HCT116 (cell line): ENCODE measurements at regions not wholly inside any gene's neighbourhood (a gene's known extent, or its start where the extent isn't known, plus 50 kb on each side); places are given as distances from the start of the nearest gene placed in this dataset.

ENCODE experiments used
- ATAC-seq: fragments of 200-7000 bp; cut with Tn5 transposase; 2 replicates; pipeline ENCODE4 v1.9.1; 2020; ENCODE audit warnings: mild to moderate bottlenecking, moderate library complexity
- BruUV-seq: library from RNA; stranded (reverse); fragments of 400-500 nt; replicated peaks from 2 replicates; lab custom pipeline; 2021; lab: Mats Ljungman, UMichigan
- CTCF ChIA-PET: fragments of 300-600 bp; sonication (Branson Sonifier 250); formaldehyde crosslinking; loops from one replicate; lab custom pipeline; 2021; ENCODE audit warnings: antibody characterized with exemption; lab: Charles Lee
- POLR2A ChIA-PET: fragments of 300-600, 350-600 bp; sonication (Branson Sonifier 250); formaldehyde crosslinking; loops from one replicate; lab custom pipeline; 2021; ENCODE audit warnings: antibody characterized with exemption; lab: Charles Lee
- RAD21 ChIA-PET, 2 experiments: fragments of 300-600 bp; sonication (Branson Sonifier 250); formaldehyde crosslinking; loops; one replicate each; lab custom pipeline; 2023; ENCODE audit warnings: low total read pairs in 2 of 2; ENCODE audit not compliant: uncharacterized antibody in 2 of 2, unreplicated experiment in 2 of 2, low non-redundant PET in 1 of 2; lab: Charles Lee
- DNase-seq: peaks from one replicate; pipeline ENCODE4 v3.0.0-alpha.2; 2010; ENCODE audit warnings: low read depth, low spot score
- H2AFZ ChIP-seq: fragments of 200-600 bp; shearing (Covaris generic), sonication (generic); 2 replicates; pipeline ENCODE4 v1.6.1; 2017; ENCODE audit warnings: low read depth, mixed run types, mixed read lengths, antibody characterized with exemption, low read length; ENCODE audit not compliant: poor library complexity, severe bottlenecking
- H3K27ac ChIP-seq: 2 replicates; pipeline ENCODE4 v1.5.1; 2012; ENCODE audit warnings: low read depth, low read length
- H3K27me3 ChIP-seq: fragments of 200-600 bp; sonication (generic); 2 replicates; pipeline ENCODE4 v1.6.1; 2016; ENCODE audit warnings: mixed run types, low read length, mixed read lengths; ENCODE audit not compliant: insufficient read depth
- H3K36me3 ChIP-seq, 2 experiments: fragments of 200-500 bp in 1 of 2; fragments of 200-600 bp in 1 of 2; sonication (Bioruptor generic) in 1 of 2; sonication (generic) in 1 of 2; 2 replicates each; pipeline versions ENCODE4 v1.5.1 to v1.6.1; 2014 to 2016; ENCODE audit warnings: low read length in 2 of 2, inconsistent platforms in 1 of 2, mixed read lengths in 1 of 2, mixed run types in 1 of 2; ENCODE audit not compliant: insufficient read depth in 2 of 2, control insufficient read depth in 1 of 2
- H3K4me1 ChIP-seq, 2 experiments: fragments of 200-600 bp in 1 of 2; sonication (generic) in 1 of 2; 2 replicates each; pipeline versions ENCODE4 v1.5.1 to v1.6.1; 2012 to 2017; ENCODE audit warnings: low read length in 2 of 2, inconsistent platforms in 1 of 2, mild to moderate bottlenecking in 1 of 2, mixed read lengths in 1 of 2, mixed run types in 1 of 2, moderate library complexity in 1 of 2; ENCODE audit not compliant: insufficient read depth in 2 of 2, control insufficient read depth in 1 of 2
- H3K4me2 ChIP-seq: fragments of 200-600 bp; sonication (generic); 2 replicates; pipeline ENCODE4 v1.6.1; 2017; ENCODE audit warnings: mixed run types, low read length, mixed read lengths
- H3K4me3 ChIP-seq, 2 experiments: fragments of 200-600 bp in 1 of 2; sonication (generic) in 1 of 2; replicated peaks in 1 of 2; 2 replicates each; pipeline ENCODE4 v1.5.1; 2011 to 2016; ENCODE audit warnings: low read length in 2 of 2, control low read depth in 1 of 2, low read depth in 1 of 2, mild to moderate bottlenecking in 1 of 2, mixed read lengths in 1 of 2, mixed run types in 1 of 2
- H3K79me2 ChIP-seq: fragments of 200-600 bp; sonication (generic); 2 replicates; pipeline ENCODE4 v1.6.1; 2017; ENCODE audit warnings: mild to moderate bottlenecking, mixed run types, low read length, moderate library complexity, mixed read lengths; ENCODE audit not compliant: insufficient read depth
- H3K9ac ChIP-seq: fragments of 200-600 bp; sonication (generic); 2 replicates; pipeline ENCODE4 v1.6.1; 2016; ENCODE audit warnings: low read length, mixed read lengths
- H3K9me2 ChIP-seq: fragments of 200-600 bp; sonication (generic), shearing (Covaris generic); 2 replicates; pipeline ENCODE4 v1.6.1; 2017; ENCODE audit warnings: mixed run types, mild to moderate bottlenecking, moderate library complexity; ENCODE audit not compliant: insufficient read depth
- H3K9me3 ChIP-seq, 2 experiments: fragments of 200-500 bp in 1 of 2; fragments of 200-600 bp in 1 of 2; sonication (Bioruptor generic) in 1 of 2; sonication (generic) in 1 of 2; 2 replicates each; pipeline ENCODE4 v1.6.1; 2014 to 2017; ENCODE audit warnings: low read length in 2 of 2, mixed read lengths in 2 of 2, inconsistent platforms in 1 of 2, low read depth in 1 of 2, mild to moderate bottlenecking in 1 of 2, mixed run types in 1 of 2, moderate library complexity in 1 of 2; ENCODE audit not compliant: control insufficient read depth in 1 of 2, insufficient read depth in 1 of 2
- H4K20me1 ChIP-seq: fragments of 200-600 bp; sonication (generic), shearing (Covaris generic); 2 replicates; pipeline ENCODE4 v1.6.1; 2017; ENCODE audit warnings: mixed run types, mild to moderate bottlenecking, moderate library complexity; ENCODE audit not compliant: insufficient read depth
- EGR1 ChIP-seq: IDR thresholded peaks from 2 replicates; pipeline ENCODE4 v1.6.1; 2012; ENCODE audit warnings: low read depth
- ELF1 ChIP-seq: IDR thresholded peaks from 2 replicates; pipeline ENCODE4 v1.6.1; 2012; ENCODE audit warnings: low read depth, borderline replicate concordance
- EZH2 ChIP-seq: fragments of 200-600 bp; sonication (generic); IDR thresholded peaks from 2 replicates; pipeline ENCODE4 v1.6.1; 2017; ENCODE audit warnings: antibody characterized with exemption, mixed run types
- EZH2phosphoT487 ChIP-seq: fragments of 200-600 bp; IDR thresholded peaks from 2 replicates; pipeline ENCODE4 v1.6.1; 2018; ENCODE audit warnings: antibody characterized with exemption, borderline replicate concordance
- FOSL1 ChIP-seq: IDR thresholded peaks from 2 replicates; pipeline ENCODE4 v1.6.1; 2012; ENCODE audit warnings: low read depth
- JUND ChIP-seq: IDR thresholded peaks from 2 replicates; pipeline ENCODE4 v1.6.1; 2012
- POLR2AphosphoS5 ChIP-seq: IDR thresholded peaks from 2 replicates; pipeline ENCODE4 v1.6.1; 2011; ENCODE audit warnings: mild to moderate bottlenecking, low read depth, low read length, moderate library complexity
- RAD21 ChIP-seq: IDR thresholded peaks from 2 replicates; pipeline ENCODE4 v1.6.1; 2012; ENCODE audit warnings: low read depth, mild to moderate bottlenecking
- REST ChIP-seq: IDR thresholded peaks from 2 replicates; pipeline ENCODE4 v1.6.1; 2012; ENCODE audit warnings: low read depth
- SIN3A ChIP-seq: IDR thresholded peaks from 2 replicates; pipeline ENCODE4 v1.6.1; 2012; ENCODE audit warnings: low read depth
- SRF ChIP-seq: IDR thresholded peaks from 2 replicates; pipeline ENCODE4 v1.6.1; 2012; ENCODE audit warnings: low read depth
- YY1 ChIP-seq: IDR thresholded peaks from 2 replicates; pipeline ENCODE4 v1.6.1; 2011; ENCODE audit warnings: low read length, low read depth, moderate library complexity, mild to moderate bottlenecking; ENCODE audit not compliant: insufficient replicate concordance; ENCODE audit errors: extremely low read depth
- ZBTB33 ChIP-seq: IDR thresholded peaks from 2 replicates; pipeline ENCODE4 v1.6.1; 2011; ENCODE audit warnings: mild to moderate bottlenecking, low read length, moderate library complexity; ENCODE audit not compliant: insufficient replicate concordance; ENCODE audit errors: extremely low read depth
- ZFX ChIP-seq: fragments of 450-650 bp; IDR thresholded peaks from 2 replicates; pipeline ENCODE4 v1.6.1; 2017
- ZNF274 ChIP-seq: fragments of 200-500 bp; sonication (Bioruptor generic); IDR thresholded peaks from 2 replicates; pipeline ENCODE4 v1.6.1; 2014; ENCODE audit warnings: mild to moderate bottlenecking, low read depth, low read length, inconsistent platforms
- intact Hi-C: fragments of 100-400 bp; cut with micrococcal nuclease; formaldehyde crosslinking; loops from 2 replicates; pipeline ENCODE4 v1.10.0; 2022

GRCh38 chr2:59903994-59904544, 649.4 kb downstream of the BCL11A start:
- no peaks in the 10 kb centered on the region for H3K79me2 ChIP-seq
- ChIA-PET POLR2A (no interaction called here), CTCF (no interaction called here), RAD21 (no interaction called here)
- no peak for TF ChIP-seq RAD21
- TF ChIP-seq JUND = no peak
- no peak for TF ChIP-seq ZBTB33
- no peak for TF ChIP-seq ZNF274
- no peak for TF ChIP-seq FOSL1
- TF ChIP-seq ZFX = no peak
- no peak for TF ChIP-seq SRF
- TF ChIP-seq YY1 = no peak
- TF ChIP-seq POLR2AphosphoS5 = no peak
- TF ChIP-seq SIN3A = no peak
- no peak for TF ChIP-seq EZH2phosphoT487
- TF ChIP-seq EZH2 = no peak
- TF ChIP-seq ELF1 = no peak
- TF ChIP-seq EGR1 = no peak
- TF ChIP-seq REST = no peak
- DNase-seq (no peak), ATAC-seq (no peak)
- no peak overlapping the region for H2AFZ ChIP-seq
- H3K27me3 ChIP-seq = no peaks in the 10 kb centered on the region
- no peaks in the 10 kb centered on the region for H3K36me3 ChIP-seq
- H3K27ac ChIP-seq = no peak overlapping the region
- H3K4me2 ChIP-seq = no peak overlapping the region
- no peaks in the 10 kb centered on the region for H3K4me1 ChIP-seq
- intact Hi-C loops = no loop called here
- no peaks in the 10 kb centered on the region for H4K20me1 ChIP-seq
- H3K9me3 ChIP-seq = no peaks in the 10 kb centered on the region
- no peak overlapping the region for H3K9ac ChIP-seq
- H3K9me2 ChIP-seq = no peaks in the 10 kb centered on the region
- BruUV-seq = no TSS peak
- H3K4me3 ChIP-seq = no peak overlapping the region
